A673 (cell line): ENCODE measurements at regions not wholly inside any gene's neighbourhood (a gene's known extent, or its start where the extent isn't known, plus 50 kb on each side); places are given as distances from the start of the nearest gene placed in this dataset.
"Not testable (repeated sequence)": the region's sequence is repeated elsewhere in the genome, so short reads cannot be mapped to it uniquely, and the experiment has no call there.

ENCODE experiments used
- EZH2 ChIP-seq: fragments of 200-600 bp; sonication (generic); IDR thresholded peaks from 2 replicates; pipeline ENCODE4 v1.6.1; 2017; ENCODE audit warnings: borderline replicate concordance, low read depth, mild to moderate bottlenecking, mixed read lengths, antibody characterized with exemption, low read length; ENCODE audit not compliant: poor library complexity, severe bottlenecking
- TF ChIP-seq, protein P1 (sequence below): fragments of 300-800, 200-600 bp; sonication (generic); conservative IDR thresholded peaks from 2 replicates; pipeline ENCODE4 v1.5.1; 2017; ENCODE audit warnings: low read depth, mild to moderate bottlenecking, antibody characterized with exemption, low read length, moderate library complexity, mixed read lengths

DNA sequence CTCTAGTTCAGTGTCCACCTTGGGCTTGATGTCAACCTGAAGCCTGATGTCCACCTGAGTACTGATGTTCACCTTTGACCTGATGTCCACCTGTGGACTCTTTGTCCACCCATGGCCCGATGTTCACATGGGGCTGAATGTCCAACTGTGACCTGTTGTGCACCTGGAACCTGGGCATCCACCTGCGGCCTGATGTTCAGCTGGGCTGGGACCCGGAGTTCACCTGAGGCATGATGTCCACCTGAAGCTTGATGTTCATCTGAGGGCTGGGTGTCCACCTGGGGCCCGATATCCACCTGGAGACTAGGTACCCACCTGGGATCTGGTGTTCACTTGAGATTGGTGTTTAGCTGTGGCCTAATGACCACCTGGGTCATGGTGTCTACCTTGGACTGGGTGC is 231.3 kb downstream of the CCDC74A start:
- TF ChIP-seq, protein P1, sequence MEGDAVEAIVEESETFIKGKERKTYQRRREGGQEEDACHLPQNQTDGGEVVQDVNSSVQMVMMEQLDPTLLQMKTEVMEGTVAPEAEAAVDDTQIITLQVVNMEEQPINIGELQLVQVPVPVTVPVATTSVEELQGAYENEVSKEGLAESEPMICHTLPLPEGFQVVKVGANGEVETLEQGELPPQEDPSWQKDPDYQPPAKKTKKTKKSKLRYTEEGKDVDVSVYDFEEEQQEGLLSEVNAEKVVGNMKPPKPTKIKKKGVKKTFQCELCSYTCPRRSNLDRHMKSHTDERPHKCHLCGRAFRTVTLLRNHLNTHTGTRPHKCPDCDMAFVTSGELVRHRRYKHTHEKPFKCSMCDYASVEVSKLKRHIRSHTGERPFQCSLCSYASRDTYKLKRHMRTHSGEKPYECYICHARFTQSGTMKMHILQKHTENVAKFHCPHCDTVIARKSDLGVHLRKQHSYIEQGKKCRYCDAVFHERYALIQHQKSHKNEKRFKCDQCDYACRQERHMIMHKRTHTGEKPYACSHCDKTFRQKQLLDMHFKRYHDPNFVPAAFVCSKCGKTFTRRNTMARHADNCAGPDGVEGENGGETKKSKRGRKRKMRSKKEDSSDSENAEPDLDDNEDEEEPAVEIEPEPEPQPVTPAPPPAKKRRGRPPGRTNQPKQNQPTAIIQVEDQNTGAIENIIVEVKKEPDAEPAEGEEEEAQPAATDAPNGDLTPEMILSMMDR = not testable (repeated sequence)
- TF ChIP-seq EZH2 = not testable (repeated sequence)
